ENCODE measurements at regions not wholly inside any gene's neighbourhood (a gene's known extent, or its start where the extent isn't known, plus 50 kb on each side); places are given as distances from the start of the nearest gene placed in this dataset.

DNA sequence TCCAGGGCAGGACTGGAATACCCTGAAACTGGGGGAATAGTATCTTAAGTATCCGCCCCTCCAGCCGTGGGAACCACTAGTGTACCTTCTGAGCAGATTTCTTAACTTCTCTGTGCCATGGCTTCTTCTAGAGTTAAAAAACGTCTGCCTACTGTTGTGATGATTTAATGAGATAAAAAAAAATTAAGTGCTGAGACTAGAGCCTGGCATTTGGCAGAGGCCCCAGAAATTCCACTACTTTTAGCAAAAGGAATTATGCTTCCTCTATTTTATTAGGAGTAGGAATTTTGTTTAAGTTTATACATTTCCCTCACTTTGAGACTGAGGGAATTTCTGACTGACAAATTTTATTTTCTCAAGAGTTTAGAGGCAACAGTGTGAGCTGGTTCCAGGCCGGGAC is 371.2 kb upstream of the B3GAT1 start (continued):
- TF ChIP-seq, protein P1, sequence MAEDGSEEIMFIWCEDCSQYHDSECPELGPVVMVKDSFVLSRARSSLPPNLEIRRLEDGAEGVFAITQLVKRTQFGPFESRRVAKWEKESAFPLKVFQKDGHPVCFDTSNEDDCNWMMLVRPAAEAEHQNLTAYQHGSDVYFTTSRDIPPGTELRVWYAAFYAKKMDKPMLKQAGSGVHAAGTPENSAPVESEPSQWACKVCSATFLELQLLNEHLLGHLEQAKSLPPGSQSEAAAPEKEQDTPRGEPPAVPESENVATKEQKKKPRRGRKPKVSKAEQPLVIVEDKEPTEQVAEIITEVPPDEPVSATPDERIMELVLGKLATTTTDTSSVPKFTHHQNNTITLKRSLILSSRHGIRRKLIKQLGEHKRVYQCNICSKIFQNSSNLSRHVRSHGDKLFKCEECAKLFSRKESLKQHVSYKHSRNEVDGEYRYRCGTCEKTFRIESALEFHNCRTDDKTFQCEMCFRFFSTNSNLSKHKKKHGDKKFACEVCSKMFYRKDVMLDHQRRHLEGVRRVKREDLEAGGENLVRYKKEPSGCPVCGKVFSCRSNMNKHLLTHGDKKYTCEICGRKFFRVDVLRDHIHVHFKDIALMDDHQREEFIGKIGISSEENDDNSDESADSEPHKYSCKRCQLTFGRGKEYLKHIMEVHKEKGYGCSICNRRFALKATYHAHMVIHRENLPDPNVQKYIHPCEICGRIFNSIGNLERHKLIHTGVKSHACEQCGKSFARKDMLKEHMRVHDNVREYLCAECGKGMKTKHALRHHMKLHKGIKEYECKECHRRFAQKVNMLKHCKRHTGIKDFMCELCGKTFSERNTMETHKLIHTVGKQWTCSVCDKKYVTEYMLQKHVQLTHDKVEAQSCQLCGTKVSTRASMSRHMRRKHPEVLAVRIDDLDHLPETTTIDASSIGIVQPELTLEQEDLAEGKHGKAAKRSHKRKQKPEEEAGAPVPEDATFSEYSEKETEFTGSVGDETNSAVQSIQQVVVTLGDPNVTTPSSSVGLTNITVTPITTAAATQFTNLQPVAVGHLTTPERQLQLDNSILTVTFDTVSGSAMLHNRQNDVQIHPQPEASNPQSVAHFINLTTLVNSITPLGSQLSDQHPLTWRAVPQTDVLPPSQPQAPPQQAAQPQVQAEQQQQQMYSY (CRISPR knock-in tag; IDR thresholded peaks at IDR 0.05): no peak
- TF ChIP-seq ELF4 (CRISPR knock-in tag; IDR thresholded peaks at IDR 0.05; ENCODE audit: low read depth) (no peak), JUN (CRISPR knock-in tag; IDR thresholded peaks at IDR 0.05) (no peak), EMX1 (CRISPR knock-in tag; IDR thresholded peaks at IDR 0.05) (no peak), RORB (CRISPR knock-in tag; IDR thresholded peaks at IDR 0.05) (no peak), ZNF121 (CRISPR knock-in tag; IDR thresholded peaks at IDR 0.05) (no peak), TCF7 (CRISPR knock-in tag; IDR thresholded peaks at IDR 0.05; ENCODE audit: low read depth) (no peak), PRRX2 (CRISPR knock-in tag; IDR thresholded peaks at IDR 0.05) (no peak), ZNF396 (CRISPR knock-in tag; IDR thresholded peaks at IDR 0.05; ENCODE audit: borderline replicate concordance) (no peak)
- TF ChIP-seq, protein P2, sequence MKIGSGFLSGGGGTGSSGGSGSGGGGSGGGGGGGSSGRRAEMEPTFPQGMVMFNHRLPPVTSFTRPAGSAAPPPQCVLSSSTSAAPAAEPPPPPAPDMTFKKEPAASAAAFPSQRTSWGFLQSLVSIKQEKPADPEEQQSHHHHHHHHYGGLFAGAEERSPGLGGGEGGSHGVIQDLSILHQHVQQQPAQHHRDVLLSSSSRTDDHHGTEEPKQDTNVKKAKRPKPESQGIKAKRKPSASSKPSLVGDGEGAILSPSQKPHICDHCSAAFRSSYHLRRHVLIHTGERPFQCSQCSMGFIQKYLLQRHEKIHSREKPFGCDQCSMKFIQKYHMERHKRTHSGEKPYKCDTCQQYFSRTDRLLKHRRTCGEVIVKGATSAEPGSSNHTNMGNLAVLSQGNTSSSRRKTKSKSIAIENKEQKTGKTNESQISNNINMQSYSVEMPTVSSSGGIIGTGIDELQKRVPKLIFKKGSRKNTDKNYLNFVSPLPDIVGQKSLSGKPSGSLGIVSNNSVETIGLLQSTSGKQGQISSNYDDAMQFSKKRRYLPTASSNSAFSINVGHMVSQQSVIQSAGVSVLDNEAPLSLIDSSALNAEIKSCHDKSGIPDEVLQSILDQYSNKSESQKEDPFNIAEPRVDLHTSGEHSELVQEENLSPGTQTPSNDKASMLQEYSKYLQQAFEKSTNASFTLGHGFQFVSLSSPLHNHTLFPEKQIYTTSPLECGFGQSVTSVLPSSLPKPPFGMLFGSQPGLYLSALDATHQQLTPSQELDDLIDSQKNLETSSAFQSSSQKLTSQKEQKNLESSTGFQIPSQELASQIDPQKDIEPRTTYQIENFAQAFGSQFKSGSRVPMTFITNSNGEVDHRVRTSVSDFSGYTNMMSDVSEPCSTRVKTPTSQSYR (CRISPR knock-in tag; IDR thresholded peaks at IDR 0.05): no peak

DNA sequence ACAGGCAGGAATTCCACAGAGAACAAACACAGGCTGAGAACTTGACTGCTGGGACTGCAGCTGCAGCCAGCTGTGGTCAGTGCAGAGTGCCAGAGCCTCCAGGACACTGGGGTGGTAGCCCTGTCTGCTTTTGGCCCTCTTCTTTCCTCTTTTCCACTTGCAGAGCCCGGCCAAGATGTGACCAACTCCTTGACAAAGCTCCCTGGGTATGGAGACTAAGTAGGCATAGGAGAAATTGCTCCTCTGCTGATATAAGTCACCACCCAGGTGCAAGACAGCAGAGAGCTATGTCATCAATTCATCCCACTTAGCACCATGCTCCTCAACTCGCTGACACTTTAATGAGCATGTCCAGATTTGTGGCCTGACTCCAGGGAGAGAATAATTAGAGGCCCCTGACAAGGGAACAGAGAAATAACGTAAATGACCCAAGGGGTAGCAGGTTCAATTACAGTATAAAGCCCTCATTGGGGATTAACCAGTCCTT is 369.4 kb upstream of the B3GAT1 start:
- H3K36me3 Mint-ChIP-seq: no peaks in the 10 kb centered on the region
- POLR2A ChIA-PET: no interaction called here
- ATAC-seq (no peak), DNase-seq (ENCODE audit: low spot score) (no peak)
- TF ChIP-seq, protein P3, sequence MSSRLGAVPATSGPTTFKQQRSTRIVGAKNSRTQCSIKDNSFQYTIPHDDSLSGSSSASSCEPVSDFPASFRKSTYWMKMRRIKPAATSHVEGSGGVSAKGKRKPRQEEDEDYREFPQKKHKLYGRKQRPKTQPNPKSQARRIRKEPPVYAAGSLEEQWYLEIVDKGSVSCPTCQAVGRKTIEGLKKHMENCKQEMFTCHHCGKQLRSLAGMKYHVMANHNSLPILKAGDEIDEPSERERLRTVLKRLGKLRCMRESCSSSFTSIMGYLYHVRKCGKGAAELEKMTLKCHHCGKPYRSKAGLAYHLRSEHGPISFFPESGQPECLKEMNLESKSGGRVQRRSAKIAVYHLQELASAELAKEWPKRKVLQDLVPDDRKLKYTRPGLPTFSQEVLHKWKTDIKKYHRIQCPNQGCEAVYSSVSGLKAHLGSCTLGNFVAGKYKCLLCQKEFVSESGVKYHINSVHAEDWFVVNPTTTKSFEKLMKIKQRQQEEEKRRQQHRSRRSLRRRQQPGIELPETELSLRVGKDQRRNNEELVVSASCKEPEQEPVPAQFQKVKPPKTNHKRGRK (CRISPR knock-in tag; IDR thresholded peaks at IDR 0.05; ENCODE audit: borderline replicate concordance): no peak
- TF ChIP-seq ZNF138 (CRISPR knock-in tag; conservative IDR thresholded peaks at IDR 0.05) (no peak), TP53 (CRISPR knock-in tag; IDR thresholded peaks at IDR 0.05) (no peak), ESRRA (CRISPR knock-in tag; IDR thresholded peaks at IDR 0.05; ENCODE audit: borderline replicate concordance) (no peak), NR1H2 (CRISPR knock-in tag; IDR thresholded peaks at IDR 0.05) (no peak), NFATC4 (CRISPR knock-in tag; IDR thresholded peaks at IDR 0.05) (no peak), JAZF1 (CRISPR knock-in tag; IDR thresholded peaks at IDR 0.05) (no peak)
- TF ChIP-seq, protein P4, sequence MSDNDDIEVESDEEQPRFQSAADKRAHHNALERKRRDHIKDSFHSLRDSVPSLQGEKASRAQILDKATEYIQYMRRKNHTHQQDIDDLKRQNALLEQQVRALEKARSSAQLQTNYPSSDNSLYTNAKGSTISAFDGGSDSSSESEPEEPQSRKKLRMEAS (CRISPR knock-in tag; IDR thresholded peaks at IDR 0.05): no peak
- TF ChIP-seq, protein P5, sequence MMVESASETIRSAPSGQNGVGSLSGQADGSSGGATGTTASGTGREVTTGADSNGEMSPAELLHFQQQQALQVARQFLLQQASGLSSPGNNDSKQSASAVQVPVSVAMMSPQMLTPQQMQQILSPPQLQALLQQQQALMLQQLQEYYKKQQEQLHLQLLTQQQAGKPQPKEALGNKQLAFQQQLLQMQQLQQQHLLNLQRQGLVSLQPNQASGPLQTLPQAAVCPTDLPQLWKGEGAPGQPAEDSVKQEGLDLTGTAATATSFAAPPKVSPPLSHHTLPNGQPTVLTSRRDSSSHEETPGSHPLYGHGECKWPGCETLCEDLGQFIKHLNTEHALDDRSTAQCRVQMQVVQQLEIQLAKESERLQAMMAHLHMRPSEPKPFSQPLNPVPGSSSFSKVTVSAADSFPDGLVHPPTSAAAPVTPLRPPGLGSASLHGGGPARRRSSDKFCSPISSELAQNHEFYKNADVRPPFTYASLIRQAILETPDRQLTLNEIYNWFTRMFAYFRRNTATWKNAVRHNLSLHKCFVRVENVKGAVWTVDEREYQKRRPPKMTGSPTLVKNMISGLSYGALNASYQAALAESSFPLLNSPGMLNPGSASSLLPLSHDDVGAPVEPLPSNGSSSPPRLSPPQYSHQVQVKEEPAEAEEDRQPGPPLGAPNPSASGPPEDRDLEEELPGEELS (CRISPR knock-in tag; IDR thresholded peaks at IDR 0.05): no peak
- TF ChIP-seq, protein P6, sequence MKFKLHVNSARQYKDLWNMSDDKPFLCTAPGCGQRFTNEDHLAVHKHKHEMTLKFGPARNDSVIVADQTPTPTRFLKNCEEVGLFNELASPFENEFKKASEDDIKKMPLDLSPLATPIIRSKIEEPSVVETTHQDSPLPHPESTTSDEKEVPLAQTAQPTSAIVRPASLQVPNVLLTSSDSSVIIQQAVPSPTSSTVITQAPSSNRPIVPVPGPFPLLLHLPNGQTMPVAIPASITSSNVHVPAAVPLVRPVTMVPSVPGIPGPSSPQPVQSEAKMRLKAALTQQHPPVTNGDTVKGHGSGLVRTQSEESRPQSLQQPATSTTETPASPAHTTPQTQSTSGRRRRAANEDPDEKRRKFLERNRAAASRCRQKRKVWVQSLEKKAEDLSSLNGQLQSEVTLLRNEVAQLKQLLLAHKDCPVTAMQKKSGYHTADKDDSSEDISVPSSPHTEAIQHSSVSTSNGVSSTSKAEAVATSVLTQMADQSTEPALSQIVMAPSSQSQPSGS (CRISPR knock-in tag; IDR thresholded peaks at IDR 0.05; ENCODE audit: borderline replicate concordance, low read depth): no peak
- TF ChIP-seq, protein P7, sequence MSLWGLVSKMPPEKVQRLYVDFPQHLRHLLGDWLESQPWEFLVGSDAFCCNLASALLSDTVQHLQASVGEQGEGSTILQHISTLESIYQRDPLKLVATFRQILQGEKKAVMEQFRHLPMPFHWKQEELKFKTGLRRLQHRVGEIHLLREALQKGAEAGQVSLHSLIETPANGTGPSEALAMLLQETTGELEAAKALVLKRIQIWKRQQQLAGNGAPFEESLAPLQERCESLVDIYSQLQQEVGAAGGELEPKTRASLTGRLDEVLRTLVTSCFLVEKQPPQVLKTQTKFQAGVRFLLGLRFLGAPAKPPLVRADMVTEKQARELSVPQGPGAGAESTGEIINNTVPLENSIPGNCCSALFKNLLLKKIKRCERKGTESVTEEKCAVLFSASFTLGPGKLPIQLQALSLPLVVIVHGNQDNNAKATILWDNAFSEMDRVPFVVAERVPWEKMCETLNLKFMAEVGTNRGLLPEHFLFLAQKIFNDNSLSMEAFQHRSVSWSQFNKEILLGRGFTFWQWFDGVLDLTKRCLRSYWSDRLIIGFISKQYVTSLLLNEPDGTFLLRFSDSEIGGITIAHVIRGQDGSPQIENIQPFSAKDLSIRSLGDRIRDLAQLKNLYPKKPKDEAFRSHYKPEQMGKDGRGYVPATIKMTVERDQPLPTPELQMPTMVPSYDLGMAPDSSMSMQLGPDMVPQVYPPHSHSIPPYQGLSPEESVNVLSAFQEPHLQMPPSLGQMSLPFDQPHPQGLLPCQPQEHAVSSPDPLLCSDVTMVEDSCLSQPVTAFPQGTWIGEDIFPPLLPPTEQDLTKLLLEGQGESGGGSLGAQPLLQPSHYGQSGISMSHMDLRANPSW (CRISPR knock-in tag; conservative IDR thresholded peaks at IDR 0.05; ENCODE audit: low read depth): no peak
- H3K27ac Mint-ChIP-seq: no peak overlapping the region
- peaks cover 10% of the 10 kb centered on the region; the same call in 1 of the 2 replicates for H3K9me3 Mint-ChIP-seq
- no peaks in the 10 kb centered on the region for H3K4me1 Mint-ChIP-seq
- CTCF ChIA-PET: no interaction called here
- H3K4me3 Mint-ChIP-seq: no peak overlapping the region
- H3K27me3 Mint-ChIP-seq (ENCODE audit: low read depth): peaks cover 19% of the 10 kb centered on the region

All from WTC11 (cell line).